GM04503 (cell line): ENCODE measurements at regions not wholly inside any gene's neighbourhood (a gene's known extent, or its start where the extent isn't known, plus 50 kb on each side); places are given as distances from the start of the nearest gene placed in this dataset.

Experiments
- DNase-seq: peaks from one replicate; pipeline ENCODE4 v3.0.0-alpha.2; 2012; ENCODE audit warnings: low read depth

DNA sequence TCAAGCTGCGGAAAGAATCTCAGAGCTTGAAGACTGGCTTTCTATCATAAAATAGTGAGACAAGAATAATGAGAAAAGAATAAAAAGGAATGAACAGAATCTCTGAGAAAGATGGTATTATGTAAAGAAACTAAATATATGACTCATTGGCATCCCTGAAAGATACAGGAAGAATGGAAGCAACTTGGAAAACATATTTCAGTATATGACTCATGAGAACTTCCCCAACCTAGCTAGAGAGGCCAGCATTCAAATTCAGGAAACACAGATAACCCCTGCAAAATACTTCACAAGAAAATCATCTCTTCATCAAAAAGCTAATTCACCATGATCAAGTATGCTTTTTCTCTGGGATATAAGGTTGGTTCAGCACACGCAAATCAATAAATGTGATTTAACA is 2318.0 kb downstream of the PCDH9 start:
- peak; percentile 25 for DNase-seq

DNA sequence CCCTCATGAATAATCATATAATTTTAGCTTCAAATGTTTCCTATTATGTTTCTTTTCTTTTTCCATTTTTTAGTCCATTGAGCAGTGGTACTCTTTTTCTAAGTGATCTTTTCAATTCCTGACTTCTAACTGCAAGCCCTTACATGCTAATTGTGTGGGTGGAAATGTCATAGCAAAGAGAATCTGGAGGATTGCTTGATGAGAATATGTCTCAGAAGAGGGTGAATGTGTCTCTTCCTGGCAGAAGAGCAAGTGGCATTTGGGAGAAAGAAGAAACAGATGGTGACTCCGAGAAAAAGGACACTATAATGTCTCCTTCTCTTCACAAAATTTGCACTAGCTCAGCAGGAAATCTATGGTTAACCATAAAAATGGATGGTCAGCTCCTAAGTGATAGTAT is 2320.0 kb downstream of the PCDH9 start:
- no peak for DNase-seq

DNA sequence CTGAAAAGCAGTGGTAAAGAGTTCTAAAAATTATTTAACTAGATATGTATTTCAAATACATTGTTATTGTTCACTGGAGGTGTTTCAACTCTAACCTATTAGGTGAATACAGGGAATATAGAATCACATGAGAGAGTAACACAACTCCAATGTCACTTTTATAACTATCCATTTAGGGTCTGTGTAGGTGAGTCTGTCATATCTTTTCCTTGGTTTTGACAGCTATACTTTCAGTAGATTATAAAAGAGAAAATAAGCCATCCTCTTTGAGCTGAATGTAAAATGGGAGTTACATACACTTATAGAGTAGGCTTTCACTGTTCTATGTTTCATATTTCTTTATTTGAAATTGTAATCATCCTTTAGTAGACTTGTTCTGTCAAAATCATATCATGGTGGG is 2321.0 kb downstream of the PCDH9 start:
- DNase-seq = no peak

DNA sequence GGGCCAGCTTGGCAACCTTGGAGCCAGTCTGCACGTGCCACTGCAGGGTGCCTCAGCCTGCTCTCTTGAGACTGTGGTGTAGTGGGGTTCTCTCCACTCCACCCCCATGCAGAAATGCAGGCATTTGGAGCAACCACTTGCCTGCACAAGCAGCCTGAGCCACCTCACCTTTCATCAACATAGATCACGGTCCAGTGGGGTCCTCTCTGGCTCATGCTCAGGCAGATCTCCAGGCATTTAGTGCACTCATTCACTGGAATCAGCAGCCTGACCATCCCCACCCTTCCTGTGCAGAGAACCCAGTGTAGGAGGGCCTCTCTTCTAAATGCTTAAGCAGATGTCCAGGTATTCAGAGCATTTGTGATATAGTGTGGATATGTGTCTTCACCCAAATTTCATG is 2330.1 kb downstream of the PCDH9 start:
- no peak for DNase-seq

DNA sequence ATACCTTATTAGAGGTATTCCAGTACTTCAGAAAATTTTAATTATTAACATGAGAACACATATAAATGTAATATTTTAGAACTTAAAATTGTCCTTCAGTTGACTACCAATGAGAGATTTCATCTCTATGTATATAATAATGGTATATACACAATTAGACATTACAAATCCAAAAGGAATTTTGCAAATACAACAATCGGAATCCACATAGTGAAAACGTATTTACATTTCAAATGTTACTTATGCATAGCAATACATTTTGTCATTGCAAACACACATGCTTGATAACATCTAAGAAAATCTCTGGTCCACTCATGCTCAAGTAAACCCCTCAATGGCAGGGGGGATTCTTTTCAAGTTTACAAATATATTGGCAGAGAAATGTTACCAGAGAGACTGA is 2345.2 kb downstream of the PCDH9 start:
- no peak for DNase-seq

DNA sequence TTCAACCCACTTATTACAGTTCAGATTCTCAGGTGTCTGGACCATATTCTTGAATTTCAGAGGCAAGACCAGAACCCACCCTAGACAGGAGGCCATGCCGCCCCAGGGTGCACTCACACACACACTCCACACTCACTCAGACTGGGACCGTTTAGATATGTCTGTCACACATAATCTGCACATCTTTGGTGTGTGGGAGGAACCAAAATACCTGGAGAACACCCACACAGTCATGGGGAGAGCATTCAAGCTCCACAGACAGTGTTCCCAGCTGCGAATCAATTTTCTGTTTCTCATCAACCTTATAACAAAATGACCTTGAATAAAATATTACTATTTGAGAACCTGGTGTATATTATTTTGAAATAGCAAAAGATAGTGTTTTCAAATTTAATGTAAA is 2353.0 kb downstream of the PCDH9 start:
- no peak for DNase-seq

DNA sequence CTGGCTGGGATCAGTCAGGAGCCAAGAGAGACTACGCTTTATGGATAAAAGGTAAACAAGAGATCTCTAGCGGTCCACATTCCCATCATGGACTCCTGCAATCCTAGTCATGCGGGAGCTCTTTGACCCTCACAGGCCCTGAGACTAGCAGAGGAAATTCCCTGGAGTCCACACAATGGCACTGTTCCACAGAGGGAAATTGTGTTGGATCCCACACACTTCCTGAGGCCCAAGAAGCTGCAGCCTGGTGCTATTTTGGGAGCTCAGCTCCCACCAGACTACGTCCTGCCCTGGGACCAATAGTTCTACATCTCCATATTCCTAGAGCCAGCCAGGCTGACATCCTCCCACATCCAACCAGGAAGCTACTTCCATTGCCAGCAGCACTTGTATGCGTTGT is 2358.4 kb downstream of the PCDH9 start:
- DNase-seq = no peak

DNA sequence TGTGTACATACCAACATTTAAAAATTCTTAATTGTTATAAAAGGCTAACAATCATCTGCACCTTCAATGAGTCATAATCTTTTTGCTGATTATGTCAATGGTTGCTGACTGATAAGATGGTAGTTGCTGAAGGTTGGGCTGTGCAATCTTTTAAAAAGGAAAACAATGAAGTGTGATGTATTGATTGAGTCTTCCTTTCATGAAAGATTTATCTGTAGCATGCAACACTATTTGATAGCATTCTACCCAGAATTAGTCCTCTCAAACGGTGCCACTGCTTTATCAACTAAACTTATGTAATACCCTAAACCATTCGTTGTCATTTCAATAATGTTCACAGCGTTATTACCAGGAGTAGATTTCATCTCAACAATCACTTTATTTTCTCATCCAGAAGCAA is 2360.6 kb downstream of the PCDH9 start:
- DNase-seq = no peak

DNA sequence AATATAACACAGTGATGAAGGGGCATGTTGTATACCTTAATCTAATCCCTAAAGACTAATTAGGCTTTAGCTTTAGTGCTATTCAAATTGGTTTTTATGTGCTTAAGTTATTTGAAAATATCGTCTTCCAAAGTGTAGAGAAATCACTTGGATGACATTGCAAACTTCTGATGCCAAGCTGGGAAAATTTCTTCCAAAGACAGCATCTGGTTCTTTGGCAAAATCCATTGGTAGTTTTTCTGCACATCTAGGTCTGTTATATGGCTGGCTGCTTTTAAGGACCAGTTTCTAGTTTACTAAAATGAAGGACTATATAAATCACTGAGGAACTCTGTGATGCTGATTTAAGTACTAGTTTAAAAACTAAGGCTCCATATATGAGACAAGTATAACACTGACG is 2362.3 kb downstream of the PCDH9 start:
- no peak for DNase-seq

DNA sequence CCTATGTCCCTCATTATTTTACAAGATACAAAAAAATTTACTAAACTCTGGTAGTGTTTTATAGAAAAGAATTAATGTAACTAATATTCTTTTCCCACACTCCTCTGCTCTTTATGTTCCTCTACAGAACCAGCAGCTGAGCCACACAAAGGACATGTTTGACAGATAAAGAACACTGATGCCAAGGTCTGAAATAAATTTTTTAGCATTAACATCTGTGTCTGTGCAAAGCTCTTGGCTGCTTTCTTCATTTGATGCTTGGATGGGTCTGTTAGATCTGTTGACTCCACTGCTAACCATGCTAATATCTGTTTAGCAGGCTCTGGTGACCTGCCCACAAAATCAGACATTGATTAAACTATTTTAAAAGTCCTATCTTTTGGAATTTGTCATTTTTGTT is 2363.8 kb downstream of the PCDH9 start:
- no peak for DNase-seq

DNA sequence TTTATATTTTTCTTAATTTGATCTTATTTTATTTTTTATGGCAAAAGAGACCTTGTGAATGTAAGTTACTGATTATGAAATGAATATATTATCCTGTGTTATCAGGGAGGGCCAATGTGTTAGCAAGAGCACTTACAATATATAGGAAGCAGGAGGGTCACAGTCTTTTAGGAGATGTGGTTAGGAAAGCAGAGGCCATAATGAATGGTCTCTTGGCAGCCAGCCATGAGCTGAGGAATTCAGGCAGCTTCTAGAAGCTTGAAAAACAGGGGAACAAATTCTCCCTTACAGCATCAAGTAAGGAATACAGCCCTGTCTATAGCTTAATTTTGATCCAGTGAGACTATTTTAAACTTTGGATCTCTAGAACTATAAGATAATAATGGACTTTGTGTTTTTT is 2374.6 kb downstream of the PCDH9 start:
- DNase-seq = no peak

DNA sequence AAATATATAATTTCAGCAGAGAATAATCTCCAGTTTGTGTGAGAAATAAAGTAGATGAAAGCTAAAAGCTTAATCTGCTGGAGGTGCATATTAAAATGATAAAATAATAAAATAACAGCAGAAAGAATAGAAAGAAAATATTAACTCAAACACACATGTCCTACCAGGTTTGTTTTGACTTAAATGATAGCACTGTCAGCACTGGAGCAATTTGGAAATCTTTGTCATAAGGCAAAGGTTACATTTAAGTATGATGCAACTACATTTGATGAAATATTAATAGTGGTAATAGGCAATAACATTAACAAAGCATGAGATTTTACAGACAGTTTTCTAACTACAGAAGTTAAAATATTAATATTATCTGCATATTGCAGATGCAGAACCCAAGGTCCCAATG is 2380.1 kb downstream of the PCDH9 start:
- DNase-seq = no peak

DNA sequence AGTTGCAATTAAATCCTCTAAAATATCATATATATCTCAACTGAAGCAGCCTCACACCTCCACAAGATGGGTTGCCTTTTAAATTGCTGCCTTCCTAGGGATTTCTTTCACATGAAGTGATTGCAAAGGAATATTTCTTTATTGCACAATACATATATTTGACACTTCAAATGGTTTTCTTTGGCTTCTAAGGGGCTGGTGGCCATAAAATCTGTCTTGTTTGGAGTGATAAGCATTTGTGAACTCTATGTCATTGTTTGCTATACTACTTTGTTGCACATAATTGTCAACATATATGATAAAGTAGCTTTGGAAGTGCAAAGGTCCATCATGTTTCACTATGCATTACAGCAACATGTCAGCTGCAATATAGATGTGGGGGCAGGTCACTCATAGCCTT is 2380.9 kb downstream of the PCDH9 start:
- no peak for DNase-seq

DNA sequence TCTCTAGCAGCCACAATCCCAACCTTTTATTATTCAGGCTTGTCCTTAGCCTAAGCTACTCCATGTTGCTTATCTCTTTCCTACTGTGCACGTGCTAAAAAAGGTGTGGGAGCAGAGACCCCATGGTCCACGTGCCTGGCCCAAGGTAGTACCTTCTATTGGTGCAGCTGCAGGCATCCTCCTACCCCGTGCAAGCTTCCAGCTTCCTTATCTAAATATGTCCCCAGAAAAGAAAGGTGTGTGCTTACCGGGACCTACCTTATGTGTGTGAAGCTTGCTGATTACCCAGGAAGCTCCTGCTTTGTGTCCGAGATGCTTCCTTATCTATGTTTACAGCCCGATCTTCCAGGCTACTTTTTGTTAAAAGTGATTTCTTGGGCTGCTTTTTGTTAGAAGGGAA is 2382.4 kb downstream of the PCDH9 start:
- no peak for DNase-seq

DNA sequence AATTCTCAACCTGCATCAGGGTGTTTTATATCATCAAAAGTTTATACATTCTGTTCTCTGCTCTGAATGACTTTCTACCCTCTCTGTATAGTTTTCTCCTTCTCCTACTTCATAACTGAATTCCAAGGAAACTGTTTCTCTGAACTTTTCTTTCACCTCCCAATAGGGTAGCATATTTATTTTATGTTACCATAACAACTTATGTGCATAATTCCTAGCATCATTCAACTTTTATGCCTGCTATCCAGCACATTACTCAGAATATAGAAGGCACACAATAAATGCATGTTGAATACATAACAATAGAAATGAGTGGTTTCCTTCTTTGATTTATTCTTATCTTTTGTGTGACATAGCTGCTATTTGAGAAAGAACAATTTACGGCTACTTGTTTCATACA is 2385.0 kb downstream of the PCDH9 start:
- DNase-seq = no peak

DNA sequence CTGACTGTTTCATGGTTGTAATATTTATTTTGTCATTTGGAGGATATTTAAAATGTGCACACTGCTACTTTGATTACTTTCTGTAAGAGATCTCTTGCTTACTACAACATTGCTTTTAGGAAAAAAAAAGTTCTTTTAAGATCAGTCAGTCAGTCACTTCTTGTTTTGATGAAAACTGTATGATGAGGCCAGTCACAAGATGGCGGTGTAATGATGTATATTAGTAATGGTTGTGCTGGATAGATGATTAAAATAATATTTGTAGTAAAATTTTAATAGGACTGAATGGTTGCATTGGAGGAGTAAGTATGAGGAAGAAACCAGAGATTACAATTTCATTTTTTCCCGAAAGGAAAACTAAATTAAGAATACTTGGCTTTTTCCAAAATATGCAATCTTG is 2411.1 kb downstream of the PCDH9 start:
- DNase-seq = no peak

DNA sequence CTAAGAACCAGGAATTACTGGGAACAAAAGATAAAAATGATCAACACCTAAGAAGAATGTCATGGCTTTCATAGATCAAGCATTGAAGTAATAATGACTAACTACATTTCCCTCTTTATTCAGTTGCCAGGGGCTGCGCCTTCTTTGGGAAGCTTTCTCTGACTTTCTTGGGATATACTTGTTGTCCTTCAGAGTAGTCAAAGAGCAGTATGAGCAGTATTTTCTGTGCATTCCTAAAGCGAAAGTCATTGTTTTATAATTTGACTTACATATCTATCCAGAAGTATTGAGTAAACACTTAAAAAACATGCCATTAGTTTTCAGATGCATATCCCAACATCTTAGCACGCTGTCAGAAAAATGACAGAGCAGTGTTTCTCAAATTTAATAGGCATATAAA is 2412.4 kb downstream of the PCDH9 start:
- DNase-seq = no peak

DNA sequence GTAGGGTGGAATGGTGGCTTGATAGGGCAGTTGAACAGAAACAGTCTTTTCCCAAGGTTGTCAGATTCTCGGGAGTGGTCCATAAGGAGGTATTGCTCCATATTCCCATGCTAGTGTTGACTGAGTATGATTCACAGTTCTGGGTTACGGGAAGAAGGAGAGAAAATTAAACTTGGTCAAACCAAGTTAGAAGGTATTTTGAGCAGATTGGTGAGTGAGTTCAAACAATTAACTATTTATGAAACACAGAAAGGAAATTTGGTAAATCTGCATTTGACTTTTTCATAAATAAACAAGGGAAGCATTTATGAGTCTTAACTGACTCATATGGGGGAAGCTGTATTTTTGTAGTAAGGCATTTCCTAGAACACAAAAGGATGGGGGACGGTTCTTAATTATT is 2419.4 kb downstream of the PCDH9 start:
- no peak for DNase-seq

DNA sequence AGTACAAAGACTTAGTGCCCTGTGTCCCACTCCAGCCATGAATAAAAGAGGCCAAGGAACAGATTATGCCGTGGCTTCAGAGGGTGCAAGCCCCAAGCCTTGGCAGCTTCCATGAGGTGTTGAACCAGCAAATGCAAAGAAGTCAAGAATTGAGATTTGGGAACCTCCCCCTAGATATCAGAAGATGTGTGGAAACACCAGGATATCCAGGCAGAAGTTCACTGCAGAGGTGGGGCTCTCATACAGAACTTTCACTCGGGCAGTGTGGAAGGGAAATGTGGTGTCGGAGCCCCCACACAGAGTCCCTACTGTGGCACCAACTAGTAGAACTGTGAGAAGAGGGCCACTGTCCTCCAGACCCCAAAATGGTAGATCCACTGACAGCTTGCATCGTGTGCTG is 2421.4 kb downstream of the PCDH9 start:
- DNase-seq = no peak

DNA sequence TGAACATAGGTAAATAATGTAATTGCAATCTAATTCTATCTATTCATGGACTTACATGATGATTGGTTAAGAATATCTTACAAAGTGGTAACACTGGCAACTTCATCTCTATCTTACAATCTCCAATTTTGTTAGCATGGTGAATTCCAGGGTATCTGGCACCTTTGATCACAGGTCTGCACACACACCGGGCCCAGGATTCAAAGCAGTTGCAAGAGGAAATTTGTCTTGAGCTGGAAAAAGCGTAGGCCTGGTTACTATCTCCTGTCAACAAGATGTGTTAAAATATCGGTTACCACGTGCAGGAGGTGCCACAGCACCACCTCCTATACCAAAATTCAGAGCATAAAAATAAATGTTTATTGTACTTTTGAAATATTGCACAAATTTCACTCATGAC is 2428.4 kb downstream of the PCDH9 start:
- no peak for DNase-seq

DNA sequence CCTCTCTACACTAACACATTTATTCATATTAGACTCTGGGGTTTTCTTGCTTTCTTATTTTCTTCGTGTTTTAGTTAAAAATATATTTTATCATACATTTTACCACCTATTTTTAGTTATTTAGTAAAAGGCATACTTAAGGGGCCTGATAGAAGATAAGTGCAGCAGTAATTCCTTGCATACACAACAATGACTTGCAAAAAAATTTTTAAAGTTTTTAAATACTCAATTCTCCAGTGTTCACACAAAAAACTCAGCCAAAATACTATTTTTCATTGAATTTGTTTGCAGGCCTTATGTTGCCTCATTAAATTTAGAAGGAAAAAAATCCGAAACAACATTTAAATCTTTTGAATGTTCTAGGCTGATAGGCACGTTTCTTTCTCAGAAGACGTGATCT is 2431.7 kb downstream of the PCDH9 start:
- no peak for DNase-seq

DNA sequence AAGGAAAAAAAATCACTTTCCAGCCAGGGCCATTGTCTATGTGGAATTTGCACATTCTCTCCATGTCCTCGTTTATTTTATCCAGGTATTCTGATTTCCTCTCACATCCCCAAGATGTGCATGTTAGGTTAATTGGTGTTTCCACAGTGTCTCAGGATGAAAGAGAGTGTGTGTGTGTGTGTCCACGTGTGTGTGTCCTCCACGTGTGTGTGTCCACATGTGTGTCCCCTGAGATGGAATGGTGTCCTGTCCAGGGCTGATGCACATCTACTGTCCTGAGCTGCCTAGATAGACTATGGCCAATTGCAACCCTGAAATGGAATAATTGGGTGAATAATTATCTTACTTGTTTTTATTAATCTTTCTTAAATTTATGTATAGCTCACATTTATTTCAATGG is 2436.5 kb downstream of the PCDH9 start:
- DNase-seq = no peak

DNA sequence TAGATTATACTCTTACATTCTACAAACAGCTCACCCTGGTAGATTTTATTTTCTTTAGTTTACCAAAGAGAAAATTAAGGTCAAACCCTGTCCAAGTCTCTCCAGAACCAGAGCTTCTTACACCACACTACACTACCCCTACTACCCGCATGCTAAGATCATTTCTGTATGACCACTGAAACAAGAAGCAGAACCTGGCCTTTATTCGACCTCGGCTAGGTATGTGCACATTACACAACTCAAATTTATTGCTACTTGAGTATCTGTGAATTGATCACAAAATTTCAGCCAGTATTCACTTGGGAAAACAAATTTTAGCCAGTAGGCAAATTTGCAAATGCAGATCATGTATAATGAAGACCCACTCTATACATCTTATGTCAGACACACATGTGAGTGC is 2437.0 kb downstream of the PCDH9 start:
- DNase-seq = no peak

DNA sequence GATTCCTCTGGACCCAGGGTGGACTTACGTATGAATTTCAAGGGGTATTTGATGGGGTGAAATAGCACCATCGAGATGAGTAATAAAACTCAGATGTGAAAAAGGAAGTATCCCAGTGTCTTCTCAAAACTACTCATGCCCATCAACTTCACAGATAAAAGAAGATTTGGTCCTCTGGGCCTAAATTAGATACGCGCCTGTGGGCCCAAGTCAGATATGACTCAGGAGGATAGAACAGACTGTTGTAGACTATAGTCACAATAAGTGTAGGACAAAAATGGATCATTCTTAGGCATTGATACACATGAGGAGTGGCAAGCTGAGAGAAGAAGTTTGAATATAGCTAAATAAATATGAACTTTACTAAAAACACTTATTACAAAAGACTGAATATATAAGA is 2438.8 kb downstream of the PCDH9 start:
- no peak for DNase-seq

DNA sequence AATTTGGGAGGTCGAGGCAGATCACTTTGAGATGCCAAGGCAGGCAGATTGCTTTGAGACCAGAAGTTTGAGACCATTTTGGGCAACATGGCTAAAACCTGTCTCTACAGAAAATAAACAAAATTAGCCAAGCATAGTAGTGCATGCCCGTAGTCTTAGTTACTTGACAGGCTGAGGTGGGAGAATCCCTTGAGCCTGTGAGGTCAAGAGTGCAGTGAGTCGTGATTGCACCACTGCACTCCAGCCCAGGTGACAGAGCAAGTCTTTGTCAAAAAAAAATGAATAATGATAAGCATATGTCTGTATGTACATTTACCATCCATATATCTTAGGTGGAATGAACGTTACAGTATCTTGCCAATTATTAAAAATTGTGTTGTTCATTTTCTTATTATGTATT is 2447.7 kb downstream of the PCDH9 start:
- DNase-seq = no peak

DNA sequence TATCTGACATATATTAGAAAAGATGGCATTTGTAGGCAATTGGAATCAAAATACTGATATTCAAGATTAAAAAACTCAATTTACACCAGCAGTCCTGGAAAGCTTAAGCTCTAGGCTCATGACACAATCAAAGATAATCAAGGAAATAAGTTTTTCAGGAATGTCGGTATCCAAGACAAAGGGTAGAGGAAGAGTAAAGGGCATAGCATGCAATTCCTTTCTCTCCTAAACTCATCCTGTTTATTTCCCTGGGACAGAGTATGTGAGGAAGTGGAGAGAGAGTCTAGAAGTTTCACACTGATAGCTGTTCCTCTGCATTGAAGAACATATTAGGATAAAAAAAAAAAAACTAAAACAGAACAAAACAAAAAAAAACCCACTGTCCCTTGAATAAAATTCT is 2452.1 kb downstream of the PCDH9 start:
- no peak for DNase-seq
